ENCODE measurements at regions not wholly inside any gene's neighbourhood (a gene's known extent, or its start where the extent isn't known, plus 50 kb on each side); places are given as distances from the start of the nearest gene placed in this dataset.

DNA sequence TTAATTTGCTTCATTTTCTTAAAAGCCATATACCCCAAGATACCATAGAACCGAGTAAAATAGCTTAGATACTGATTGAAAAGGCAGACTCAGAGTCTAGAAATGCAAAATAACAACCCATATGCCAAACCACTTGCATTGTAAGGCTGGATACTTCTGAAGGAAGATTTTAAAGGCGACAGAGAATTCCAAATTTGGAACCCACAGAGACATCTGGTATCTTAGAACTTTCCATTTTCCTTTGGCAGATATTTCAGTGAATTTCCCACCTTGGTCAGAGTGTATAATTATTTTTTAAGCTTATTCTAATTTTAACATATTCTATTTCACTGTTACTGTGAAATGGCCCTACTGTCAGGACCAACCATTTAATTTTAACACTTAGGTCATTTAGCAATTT is 186.4 kb upstream of the E2F7 start:
- TF ChIP-seq, protein P1, sequence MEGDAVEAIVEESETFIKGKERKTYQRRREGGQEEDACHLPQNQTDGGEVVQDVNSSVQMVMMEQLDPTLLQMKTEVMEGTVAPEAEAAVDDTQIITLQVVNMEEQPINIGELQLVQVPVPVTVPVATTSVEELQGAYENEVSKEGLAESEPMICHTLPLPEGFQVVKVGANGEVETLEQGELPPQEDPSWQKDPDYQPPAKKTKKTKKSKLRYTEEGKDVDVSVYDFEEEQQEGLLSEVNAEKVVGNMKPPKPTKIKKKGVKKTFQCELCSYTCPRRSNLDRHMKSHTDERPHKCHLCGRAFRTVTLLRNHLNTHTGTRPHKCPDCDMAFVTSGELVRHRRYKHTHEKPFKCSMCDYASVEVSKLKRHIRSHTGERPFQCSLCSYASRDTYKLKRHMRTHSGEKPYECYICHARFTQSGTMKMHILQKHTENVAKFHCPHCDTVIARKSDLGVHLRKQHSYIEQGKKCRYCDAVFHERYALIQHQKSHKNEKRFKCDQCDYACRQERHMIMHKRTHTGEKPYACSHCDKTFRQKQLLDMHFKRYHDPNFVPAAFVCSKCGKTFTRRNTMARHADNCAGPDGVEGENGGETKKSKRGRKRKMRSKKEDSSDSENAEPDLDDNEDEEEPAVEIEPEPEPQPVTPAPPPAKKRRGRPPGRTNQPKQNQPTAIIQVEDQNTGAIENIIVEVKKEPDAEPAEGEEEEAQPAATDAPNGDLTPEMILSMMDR (IDR thresholded peaks at IDR 0.05), result no peak
- no peak for TF ChIP-seq POLR2A (IDR thresholded peaks at IDR 0.05)
